H1 (cell line): ENCODE measurements at regions not wholly inside any gene's neighbourhood (a gene's known extent, or its start where the extent isn't known, plus 50 kb on each side); places are given as distances from the start of the nearest gene placed in this dataset.

Source experiments
- CTCF ChIA-PET: fragments of 300-600 bp; sonication (Branson Sonifier 250); formaldehyde crosslinking; loops from one replicate; lab custom pipeline; 2021; ENCODE audit not compliant: partially characterized antibody; lab: Charles Lee
- POLR2A ChIA-PET: fragments of 300-600 bp; sonication (Branson Sonifier 250); formaldehyde crosslinking; loops from one replicate; lab custom pipeline; 2021; ENCODE audit warnings: inconsistent platforms; ENCODE audit not compliant: partially characterized antibody; lab: Charles Lee
- DNase-seq, 2 experiments: peaks; one replicate each; pipeline versions ENCODE4 v3.0.0 to v3.0.0-alpha.2; 2010 to 2022; ENCODE audit warnings: low spot score in 2 of 2, low read depth in 1 of 2, mixed read lengths in 1 of 2
- FAIRE-seq: peaks from 2 replicates; lab custom pipeline; 2011; peaks lifted over from hg19 to GRCh38; lab: Jason Lieb, UNC
- H2AFZ ChIP-seq: 2 replicates; pipeline ENCODE4 v1.8.1; 2012; ENCODE audit warnings: low read length, inconsistent platforms
- H2AK5ac ChIP-seq: 2 replicates; pipeline ENCODE4 v1.6.1; 2013; ENCODE audit warnings: low read depth, low read length
- H2BK120ac ChIP-seq: replicated peaks from 2 replicates; pipeline ENCODE3; 2013; ENCODE audit warnings: low read depth, low read length, inconsistent platforms
- H2BK12ac ChIP-seq: 2 replicates; pipeline ENCODE4 v1.6.1; 2013; ENCODE audit warnings: low read depth, low read length
- H2BK15ac ChIP-seq: 2 replicates; pipeline ENCODE4 v1.6.1; 2013; ENCODE audit warnings: low read length
- H2BK20ac ChIP-seq: 2 replicates; pipeline ENCODE4 v1.6.1; 2013; ENCODE audit warnings: low read length
- H2BK5ac ChIP-seq: 2 replicates; pipeline ENCODE4 v1.6.1; 2013; ENCODE audit warnings: low read depth, low read length
- H3K14ac ChIP-seq: 2 replicates; pipeline ENCODE4 v1.6.1; 2013; ENCODE audit warnings: inconsistent platforms; ENCODE audit not compliant: insufficient read length
- H3K18ac ChIP-seq: 2 replicates; pipeline ENCODE4 v1.6.1; 2013; ENCODE audit warnings: low read length; ENCODE audit errors: extremely low read depth
- H3K23ac ChIP-seq: 2 replicates; pipeline ENCODE4 v1.6.1; 2013; ENCODE audit warnings: inconsistent platforms; ENCODE audit not compliant: insufficient read length
- H3K23me2 ChIP-seq: 2 replicates; pipeline ENCODE4 v1.6.1; 2013; ENCODE audit warnings: low read depth, low read length
- H3K27ac ChIP-seq: 2 replicates; pipeline ENCODE4 v1.6.1; 2011; ENCODE audit warnings: low read depth, low read length, inconsistent platforms
- H3K27me3 ChIP-seq, 4 experiments: replicated peaks in 1 of 4; 1 replicate in 1 of 4; 2 replicates in 3 of 4; pipeline versions ENCODE4 v1.6.1 to v1.8.1; 2011 to 2013; ENCODE audit warnings: low read length in 3 of 4, mild to moderate bottlenecking in 3 of 4, inconsistent platforms in 2 of 4, mixed read lengths in 2 of 4, moderate library complexity in 1 of 4; ENCODE audit not compliant: control insufficient read depth in 3 of 4, insufficient read depth in 3 of 4; ENCODE audit errors: extremely low read depth in 1 of 4
- H3K36me3 ChIP-seq, 4 experiments: 2 replicates each; pipeline versions ENCODE4 v1.6.1 to v1.8.1; 2011 to 2013; ENCODE audit warnings: mild to moderate bottlenecking in 4 of 4, low read length in 3 of 4, moderate library complexity in 2 of 4, control low read depth in 1 of 4, inconsistent platforms in 1 of 4; ENCODE audit not compliant: insufficient read depth in 4 of 4, control insufficient read depth in 2 of 4
- H3K4ac ChIP-seq: replicated peaks from 2 replicates; pipeline ENCODE3; 2013; ENCODE audit warnings: low read length, low read depth, mixed read lengths, inconsistent platforms; ENCODE audit not compliant: insufficient read length
- H3K4me1 ChIP-seq, 4 experiments: replicated peaks in 1 of 4; 1 replicate in 1 of 4; 2 replicates in 3 of 4; pipeline versions ENCODE4 v1.6.1 to v1.8.1; 2011 to 2013; ENCODE audit warnings: low read length in 3 of 4, inconsistent platforms in 2 of 4, mixed read lengths in 1 of 4; ENCODE audit not compliant: insufficient read depth in 4 of 4, control insufficient read depth in 3 of 4
- H3K4me2 ChIP-seq, 2 experiments: 2 replicates each; pipeline versions ENCODE4 v1.6.1 to v1.8.1; 2011 to 2013; ENCODE audit warnings: low read depth in 2 of 2, low read length in 2 of 2, control low read depth in 1 of 2, inconsistent platforms in 1 of 2, mild to moderate bottlenecking in 1 of 2; ENCODE audit not compliant: insufficient read depth in 1 of 2
- H3K4me3 ChIP-seq, 4 experiments: fragments of 200-600, 300-600 bp in 1 of 4; sonication (generic), shearing (Covaris generic), sonication (Bioruptor Twin) in 1 of 4; 2 replicates each; pipeline versions ENCODE4 v1.5.1 to v1.8.1; 2011 to 2016; ENCODE audit warnings: low read length in 4 of 4, low read depth in 3 of 4, control low read depth in 2 of 4, inconsistent platforms in 2 of 4, mild to moderate bottlenecking in 2 of 4, mixed read lengths in 1 of 4, moderate library complexity in 1 of 4; ENCODE audit not compliant: insufficient read depth in 2 of 4; ENCODE audit errors: extremely low read depth in 1 of 4
- H3K56ac ChIP-seq: replicated peaks from 2 replicates; pipeline ENCODE3; 2013; ENCODE audit warnings: low read depth, mild to moderate bottlenecking, mixed read lengths, low read length, inconsistent platforms; ENCODE audit not compliant: insufficient read length
- H3K79me1 ChIP-seq: 2 replicates; pipeline ENCODE4 v1.6.1; 2013; ENCODE audit warnings: low read depth, low read length, control low read depth
- H3K79me2 ChIP-seq, 2 experiments: 2 replicates each; pipeline versions ENCODE4 v1.6.1 to v1.8.1; 2012 to 2013; ENCODE audit warnings: low read length in 2 of 2, mild to moderate bottlenecking in 2 of 2, inconsistent platforms in 1 of 2; ENCODE audit not compliant: insufficient read depth in 2 of 2, control insufficient read depth in 1 of 2
- H3K9ac ChIP-seq, 4 experiments: replicated peaks in 1 of 4; 1 replicate in 1 of 4; 2 replicates in 3 of 4; pipeline versions ENCODE4 v1.6.1 to v1.8.1; 2011 to 2013; ENCODE audit warnings: low read depth in 3 of 4, low read length in 3 of 4, control low read depth in 2 of 4, mild to moderate bottlenecking in 2 of 4, moderate library complexity in 2 of 4, inconsistent platforms in 1 of 4; ENCODE audit errors: extremely low read depth in 1 of 4
- H3K9me3 ChIP-seq, 2 experiments: 2 replicates each; pipeline versions ENCODE4 v1.6.1 to v1.8.1; 2012 to 2013; ENCODE audit warnings: mild to moderate bottlenecking in 2 of 2, moderate library complexity in 2 of 2, control low read depth in 1 of 2, inconsistent platforms in 1 of 2, low read depth in 1 of 2, low read length in 1 of 2, mixed read lengths in 1 of 2; ENCODE audit not compliant: insufficient read depth in 2 of 2
- H4K20me1 ChIP-seq, 2 experiments: replicated peaks in 1 of 2; 2 replicates each; pipeline versions ENCODE3 to v1.8.1; 2011 to 2013; ENCODE audit warnings: inconsistent platforms in 2 of 2, low read length in 2 of 2, mild to moderate bottlenecking in 1 of 2; ENCODE audit not compliant: insufficient read depth in 2 of 2, control insufficient read depth in 1 of 2
- H4K5ac ChIP-seq: 2 replicates; pipeline ENCODE4 v1.6.1; 2013; ENCODE audit warnings: low read length, low read depth, mixed read lengths, inconsistent platforms; ENCODE audit not compliant: insufficient read length
- H4K8ac ChIP-seq: 2 replicates; pipeline ENCODE4 v1.8.0; 2013; ENCODE audit warnings: mild to moderate bottlenecking, moderate library complexity, low read length, inconsistent platforms; ENCODE audit not compliant: insufficient read depth; ENCODE audit errors: extremely low read depth
- H4K91ac ChIP-seq: replicated peaks from 2 replicates; pipeline ENCODE3; 2013; ENCODE audit warnings: low read length, mixed read lengths, inconsistent platforms; ENCODE audit not compliant: insufficient read length
- RFX5 ChIP-seq: IDR thresholded peaks from 2 replicates; pipeline ENCODE4 v1.6.1; 2011; ENCODE audit warnings: low read depth, low read length, improper control_type of control experiment, borderline replicate concordance
- SP2 ChIP-seq: IDR thresholded peaks from 2 replicates; pipeline ENCODE4 v1.6.1; 2012; ENCODE audit warnings: mild to moderate bottlenecking, low read length, inconsistent platforms
- WGBS, 2 experiments: shearing (Covaris generic) in 1 of 2; methylation state at CpG; one replicate each; pipeline versions ENCODE4 v1.1.6 to v1.1.7; 2013 to 2015; ENCODE audit warnings: low lambda C conversion rate in 2 of 2, mixed read lengths in 2 of 2, inconsistent platforms in 1 of 2, low coverage in 1 of 2, missing lambda C conversion rate in 1 of 2; ENCODE audit not compliant: insufficient replicate concordance in 2 of 2, insufficient coverage in 1 of 2, insufficient read length in 1 of 2; ENCODE audit errors: extremely low coverage in 1 of 2, missing lambda C conversion rate in 1 of 2; 5-methylcytosine and 5-hydroxymethylcytosine counted together

DNA sequence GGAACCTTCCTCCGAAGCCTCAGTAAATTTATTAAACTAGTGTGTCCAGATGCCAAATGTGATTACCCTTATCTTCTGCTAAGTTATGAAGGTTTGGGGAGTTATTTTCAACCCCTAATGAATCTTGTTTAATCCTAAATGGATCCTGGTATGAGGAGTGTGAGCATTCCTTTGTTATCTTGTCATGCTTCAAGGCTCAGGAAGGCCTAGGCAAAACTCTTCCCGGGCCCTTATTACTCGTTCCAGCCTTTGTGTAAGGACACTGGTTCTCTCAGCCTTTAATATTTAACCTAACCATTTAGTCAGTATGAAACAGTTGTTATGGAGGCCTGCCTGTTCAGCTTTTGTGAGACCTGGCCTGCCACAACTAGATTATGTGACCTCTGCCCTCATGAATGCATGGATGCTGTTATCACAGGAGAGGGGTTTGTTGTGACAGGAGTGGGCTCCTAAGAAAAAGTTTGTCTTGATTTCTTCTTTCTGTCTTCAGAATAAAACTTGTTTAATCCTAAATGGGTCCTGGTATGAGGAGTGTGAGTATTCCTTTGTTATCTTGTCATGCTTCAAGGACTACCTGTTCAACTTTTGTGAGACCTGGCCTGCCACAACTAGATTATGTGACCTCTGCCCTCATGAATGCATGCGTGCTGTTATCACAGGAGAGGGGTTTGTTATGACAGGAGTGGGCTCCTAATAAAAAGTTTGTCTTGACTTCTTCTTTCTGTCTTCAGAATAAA lies 181.7 kb downstream of the SLC39A8 start:
- Histone ChIP-seq H3K4me1 (no peaks in the 10 kb centered on the region), H3K4me2 (no peak overlapping the region), H3K9me3 (peaks cover 0 to 4% of the 10 kb centered on the region in 2 experiments; a peak in 1 of 4 replicates), H2AFZ (no peak overlapping the region), H3K23ac (no peak overlapping the region)
- TF ChIP-seq SP2 (no peak), RFX5 (no peak)
- TF ChIP-seq, all 59 proteins: peak for 0
- H3K56ac ChIP-seq, result no peak overlapping the region
- H2BK12ac ChIP-seq, result no peak overlapping the region
- FAIRE-seq, result no peak
- no peaks in the 10 kb centered on the region for H3K79me1 ChIP-seq
- no peaks in the 10 kb centered on the region for H3K23me2 ChIP-seq
- H3K27me3 ChIP-seq, result no peaks in the 10 kb centered on the region
- H3K14ac ChIP-seq, result no peak overlapping the region
- DNase-seq, result no peak
- 68% methylated on average over 4 of the region's 4 CpGs; no CpG with 5 or more reads in 1 of the 2 experiments for WGBS, 2 experiments
- H4K5ac ChIP-seq, result no peak overlapping the region
- no peak overlapping the region for H3K18ac ChIP-seq
- POLR2A ChIA-PET, result no interaction called here
- no peak overlapping the region for H2BK20ac ChIP-seq
- CTCF ChIA-PET, result no interaction called here
- H4K20me1 ChIP-seq, result no peaks in the 10 kb centered on the region
- H3K79me2 ChIP-seq, result no peaks in the 10 kb centered on the region
- no peak overlapping the region for H3K27ac ChIP-seq
- no peak overlapping the region for H4K8ac ChIP-seq
- H2BK5ac ChIP-seq, result no peak overlapping the region
- no peak overlapping the region for H2BK120ac ChIP-seq
- no peak overlapping the region for H4K91ac ChIP-seq
- no peak overlapping the region for H3K4me3 ChIP-seq
- no peaks in the 10 kb centered on the region for H3K36me3 ChIP-seq
- no peak overlapping the region for H3K4ac ChIP-seq
- H2AK5ac ChIP-seq, result no peak overlapping the region
- H3K9ac ChIP-seq, result no peak overlapping the region
- no peak overlapping the region for H2BK15ac ChIP-seq
